ENCODE measurements at regions not wholly inside any gene's neighbourhood (a gene's known extent, or its start where the extent isn't known, plus 50 kb on each side); places are given as distances from the start of the nearest gene placed in this dataset.

DNA sequence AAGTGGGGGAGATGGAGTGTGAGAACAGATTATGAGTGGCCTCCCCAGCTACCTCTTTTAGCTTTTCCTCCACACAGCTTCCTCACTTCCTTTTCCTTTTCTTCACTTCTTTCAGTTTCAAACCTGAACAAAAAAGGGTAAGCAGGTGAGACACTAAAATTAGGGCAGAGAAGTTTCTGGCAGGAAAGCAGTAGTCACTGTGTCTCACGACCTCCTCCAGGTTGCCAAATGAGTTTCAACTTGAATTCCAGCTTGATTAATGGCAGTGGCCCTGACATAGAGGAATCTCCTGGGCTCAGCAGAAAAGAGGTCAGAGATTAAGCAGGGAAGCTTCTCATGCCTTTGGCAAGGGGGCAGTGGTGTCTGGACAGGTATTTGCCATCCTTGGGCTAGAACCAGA, 63.7 kb upstream of the SPINK5 start:
- TF ChIP-seq POLR2AphosphoS5 (IDR thresholded peaks at IDR 0.05): no peak
- no peak for TF ChIP-seq POLR2A (IDR thresholded peaks at IDR 0.05)
- TF ChIP-seq, protein P1, sequence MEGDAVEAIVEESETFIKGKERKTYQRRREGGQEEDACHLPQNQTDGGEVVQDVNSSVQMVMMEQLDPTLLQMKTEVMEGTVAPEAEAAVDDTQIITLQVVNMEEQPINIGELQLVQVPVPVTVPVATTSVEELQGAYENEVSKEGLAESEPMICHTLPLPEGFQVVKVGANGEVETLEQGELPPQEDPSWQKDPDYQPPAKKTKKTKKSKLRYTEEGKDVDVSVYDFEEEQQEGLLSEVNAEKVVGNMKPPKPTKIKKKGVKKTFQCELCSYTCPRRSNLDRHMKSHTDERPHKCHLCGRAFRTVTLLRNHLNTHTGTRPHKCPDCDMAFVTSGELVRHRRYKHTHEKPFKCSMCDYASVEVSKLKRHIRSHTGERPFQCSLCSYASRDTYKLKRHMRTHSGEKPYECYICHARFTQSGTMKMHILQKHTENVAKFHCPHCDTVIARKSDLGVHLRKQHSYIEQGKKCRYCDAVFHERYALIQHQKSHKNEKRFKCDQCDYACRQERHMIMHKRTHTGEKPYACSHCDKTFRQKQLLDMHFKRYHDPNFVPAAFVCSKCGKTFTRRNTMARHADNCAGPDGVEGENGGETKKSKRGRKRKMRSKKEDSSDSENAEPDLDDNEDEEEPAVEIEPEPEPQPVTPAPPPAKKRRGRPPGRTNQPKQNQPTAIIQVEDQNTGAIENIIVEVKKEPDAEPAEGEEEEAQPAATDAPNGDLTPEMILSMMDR (IDR thresholded peaks at IDR 0.05): no peak
- H3K27ac ChIP-seq: no peak overlapping the region
- intact Hi-C loops (cut with DNase I): no loop called here

DNA sequence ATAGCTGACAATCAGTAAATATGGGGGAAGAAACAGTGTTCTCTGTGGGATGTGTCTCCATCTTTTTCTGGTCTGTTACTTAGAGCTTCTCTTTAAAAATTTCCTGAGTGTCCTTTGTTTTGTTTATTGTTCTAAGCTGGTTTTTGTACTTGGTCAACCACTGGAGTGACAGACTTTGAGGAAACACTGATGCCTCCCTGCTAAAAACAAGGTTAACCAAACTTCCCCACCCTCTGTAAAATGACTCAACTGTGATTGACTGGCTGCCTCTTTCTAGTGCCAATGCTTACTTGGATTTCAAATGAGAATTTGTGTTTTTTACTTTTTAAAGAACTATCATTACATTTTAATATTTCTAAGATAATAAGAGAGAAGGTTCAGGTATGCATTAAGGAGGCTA, 65.1 kb upstream of the SPINK5 start:
- DNase-seq (ENCODE audit: low spot score): no peak
- intact Hi-C loops (cut with DNase I): no loop called here
- Histone ChIP-seq H3K36me3 (no peaks in the 10 kb centered on the region), H3K4me1 (replicated peaks) (no peaks in the 10 kb centered on the region), H3K4me3 (no peak overlapping the region), H3K9me3 (no peaks in the 10 kb centered on the region), H3K27me3 (replicated peaks; ENCODE audit: insufficient read depth) (no peaks in the 10 kb centered on the region), H3K27ac (no peak overlapping the region)
- TF ChIP-seq, protein P1 (IDR thresholded peaks at IDR 0.05): no peak
- TF ChIP-seq POLR2AphosphoS5 (IDR thresholded peaks at IDR 0.05) (no peak), POLR2A (IDR thresholded peaks at IDR 0.05) (no peak)

More for the DNA sequence above, 63.7 kb upstream of the SPINK5 start:
- no peak overlapping the region for H3K4me3 ChIP-seq
- no peaks in the 10 kb centered on the region for H3K4me1 ChIP-seq (replicated peaks)
- WGBS: 48% methylated on average over 1 of the region's 1 CpG
- no peaks in the 10 kb centered on the region for H3K27me3 ChIP-seq (replicated peaks; ENCODE audit: insufficient read depth)
- H3K9me3 ChIP-seq: no peaks in the 10 kb centered on the region
- no peak for DNase-seq (ENCODE audit: low spot score)
- H3K36me3 ChIP-seq: no peaks in the 10 kb centered on the region

DNA sequence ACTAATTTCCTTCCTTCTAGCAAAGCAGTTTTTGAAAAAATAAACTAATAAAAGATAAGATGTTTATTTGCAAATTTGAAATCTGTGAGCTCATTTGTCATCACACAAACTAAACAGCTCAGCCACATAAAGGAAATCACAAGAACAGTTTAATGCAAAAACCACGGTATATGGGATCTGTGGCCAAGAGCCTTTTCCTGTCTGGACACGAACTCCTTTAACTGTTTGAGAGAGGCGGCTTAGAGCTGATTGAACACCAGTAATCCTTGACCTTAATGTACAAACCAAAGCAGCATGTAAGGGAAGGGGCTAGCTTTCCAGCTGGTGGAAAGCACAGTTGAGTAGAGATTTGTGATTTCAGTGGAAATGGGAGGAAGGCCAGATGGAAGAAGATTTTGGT, 66.3 kb upstream of the SPINK5 start:
- Histone ChIP-seq H3K27me3 (replicated peaks; ENCODE audit: insufficient read depth) (no peaks in the 10 kb centered on the region), H3K4me1 (replicated peaks) (no peaks in the 10 kb centered on the region), H3K9me3 (no peaks in the 10 kb centered on the region), H3K36me3 (no peaks in the 10 kb centered on the region), H3K4me3 (no peak overlapping the region), H3K27ac (no peak overlapping the region)
- no peak for DNase-seq (ENCODE audit: low spot score)
- TF ChIP-seq POLR2A (IDR thresholded peaks at IDR 0.05) (no peak), POLR2AphosphoS5 (IDR thresholded peaks at IDR 0.05) (no peak)
- TF ChIP-seq, protein P1 (IDR thresholded peaks at IDR 0.05): no peak
- 20% methylated on average over 3 of the region's 3 CpGs for WGBS
- intact Hi-C loops (cut with DNase I): no loop called here

DNA sequence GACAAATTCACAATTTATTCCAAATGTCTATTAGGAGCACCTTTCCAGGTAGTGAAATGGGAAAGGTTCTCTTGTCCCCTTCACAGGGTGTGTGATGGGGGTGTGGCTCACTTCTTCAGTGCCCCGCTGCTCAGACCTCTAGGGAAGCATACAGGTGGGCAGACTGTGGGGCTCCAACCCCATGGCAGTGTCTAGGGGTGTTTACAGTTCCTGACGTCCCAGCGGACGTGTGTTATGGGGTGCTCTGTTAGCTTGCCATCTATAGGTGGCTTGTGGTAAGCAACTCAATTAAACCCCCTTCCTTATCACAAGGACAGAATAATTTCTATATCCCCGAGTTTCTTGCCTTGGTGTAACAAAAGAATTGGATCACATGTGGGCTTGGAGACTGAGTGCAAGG, 67.4 kb upstream of the SPINK5 start:
- Histone ChIP-seq H3K36me3 (no peaks in the 10 kb centered on the region), H3K9me3 (no peaks in the 10 kb centered on the region), H3K27ac (no peak overlapping the region), H3K4me1 (replicated peaks) (no peaks in the 10 kb centered on the region), H3K4me3 (no peak overlapping the region), H3K27me3 (replicated peaks; ENCODE audit: insufficient read depth) (no peaks in the 10 kb centered on the region)
- intact Hi-C loops (cut with DNase I): no loop called here
- DNase-seq (ENCODE audit: low spot score): no peak
- TF ChIP-seq, protein P1 (IDR thresholded peaks at IDR 0.05): no peak
- TF ChIP-seq POLR2AphosphoS5 (IDR thresholded peaks at IDR 0.05): no peak
- no peak for TF ChIP-seq POLR2A (IDR thresholded peaks at IDR 0.05)
- WGBS: 91% methylated on average over 5 of the region's 5 CpGs

DNA sequence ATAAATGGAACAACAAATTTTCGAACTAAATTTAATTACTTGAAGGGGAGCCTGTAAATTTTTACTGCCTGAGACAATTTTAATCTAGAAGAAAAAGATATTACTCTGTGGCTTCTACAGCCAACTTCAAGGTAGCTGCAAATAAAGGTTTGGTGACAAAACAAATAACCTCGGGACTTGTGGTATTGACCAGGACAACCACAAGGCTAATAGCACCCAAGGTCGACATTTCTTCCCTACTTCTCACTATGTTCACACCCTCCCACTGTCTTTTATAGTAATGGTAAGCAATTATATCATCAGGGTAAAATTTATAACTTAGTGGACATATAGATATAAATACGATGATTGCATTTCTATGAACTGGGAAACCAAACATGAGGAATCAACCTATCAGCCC, 67.9 kb upstream of the SPINK5 start:
- H3K9me3 ChIP-seq: no peaks in the 10 kb centered on the region
- no peak for DNase-seq (ENCODE audit: low spot score)
- H3K36me3 ChIP-seq: no peaks in the 10 kb centered on the region
- no peaks in the 10 kb centered on the region for H3K4me1 ChIP-seq (replicated peaks)
- 61% methylated on average over 4 of the region's 4 CpGs for WGBS
- no peaks in the 10 kb centered on the region for H3K27me3 ChIP-seq (replicated peaks; ENCODE audit: insufficient read depth)
- no peak for TF ChIP-seq POLR2A (IDR thresholded peaks at IDR 0.05)
- TF ChIP-seq, protein P1 (IDR thresholded peaks at IDR 0.05): no peak
- no peak for TF ChIP-seq POLR2AphosphoS5 (IDR thresholded peaks at IDR 0.05)
- intact Hi-C loops (cut with DNase I): no loop called here
- H3K27ac ChIP-seq: no peak overlapping the region
- H3K4me3 ChIP-seq: no peak overlapping the region
